Adrenal gland (tissue), 9 donors: ENCODE measurements at regions not wholly inside any gene's neighbourhood (a gene's known extent, or its start where the extent isn't known, plus 50 kb on each side); places are given as distances from the start of the nearest gene placed in this dataset.

Experiments used
- DNase-seq, 7 donors: peaks; one replicate each; pipeline ENCODE4 v3.0.0-alpha.2; 2019 to 2020
- H3K27ac ChIP-seq, 5 donors: fragments of 200-600 bp; sonication (generic) in 4 of 5; 1 replicate in 3 of 5; 2 replicates in 2 of 5; pipeline versions ENCODE4 v1.5.1 to v1.8.0; 2016 to 2020; ENCODE audit warnings: mild to moderate bottlenecking in 1 of 5
- H3K27me3 ChIP-seq: fragments of 200-600 bp; 2 replicates; pipeline ENCODE4 v1.8.0; 2021
- H3K36me3 ChIP-seq, 2 donors: fragments of 200-600 bp; replicated peaks in 1 of 2; 1 replicate in 1 of 2; 2 replicates in 1 of 2; pipeline versions ENCODE4 v1.5.1 to v1.8.0; 2018 to 2022
- H3K4me1 ChIP-seq, 2 donors: fragments of 200-600 bp; replicated peaks in 1 of 2; 1 replicate in 1 of 2; 2 replicates in 1 of 2; pipeline versions ENCODE4 v1.5.1 to v1.8.0; 2018 to 2021
- H3K4me3 ChIP-seq, 4 donors: fragments of 200-600 bp; sonication (generic) in 3 of 4; one replicate each; pipeline ENCODE4 v1.5.1; 2016 to 2018
- H3K9me3 ChIP-seq, 3 donors: fragments of 200-600 bp; sonication (generic) in 1 of 3; replicated peaks in 1 of 3; 1 replicate in 2 of 3; 2 replicates in 1 of 3; pipeline versions ENCODE4 v1.5.1 to v1.8.0; 2016 to 2021
- CTCF ChIP-seq, 6 experiments: fragments of 450-650 bp in 4 of 6; fragments of 200-600 bp in 2 of 6; sonication (generic) in 1 of 6; IDR thresholded peaks; 1 replicate in 5 of 6; 2 replicates in 1 of 6; pipeline versions ENCODE4 v1.5.1 to v1.8.0; 2016 to 2021; ENCODE audit warnings: antibody characterized with exemption in 6 of 6, mild to moderate bottlenecking in 2 of 6, moderate library complexity in 1 of 6
- POLR2A ChIP-seq, 2 donors: fragments of 450-650 bp; IDR thresholded peaks; one replicate each; pipeline ENCODE4 v1.6.1; 2017; ENCODE audit warnings: antibody characterized with exemption in 2 of 2, mild to moderate bottlenecking in 2 of 2, moderate library complexity in 1 of 2
- WGBS, 4 donors: extraction: QIAGEN DNeasy Blood & Tissue Kit in 2 of 4; methylation state at CpG; one replicate each; pipeline versions ENCODE4 v1.1.5 to v1.1.7; 2013 to 2017; 5-methylcytosine and 5-hydroxymethylcytosine counted together
- intact Hi-C, 2 donors: fragments of 100-400 bp; cut with DNase I; formaldehyde crosslinking; loops; one replicate each; pipeline versions ENCODE4 v1.14.1 to v1.15.0; 2022 to 2023
- donor health status: healthy with polysubstance abuse.
- donor health status: Bipolar disorder and iron deficiency.
- donor health status: DM: yes; HTN: yes; CAD: no.
- donor health status: DM: no; HTN: no; CAD: no.
- donor health status: DM: no; HTN: no; CAD: no.

GRCh38 chr4:160887668-160888067 lies 1276.1 kb downstream of the FSTL5 start:
- WGBS, 4 donors, result 74 to 96% (median 75%) methylated on average over 1 of the region's 1 CpG
- intact Hi-C loops, result no loop called here
- H3K4me1 ChIP-seq, result no peaks in the 10 kb centered on the region

GRCh38 chr4:160894128-160894527 lies 1269.7 kb downstream of the FSTL5 start:
- no peak for DNase-seq
- Histone ChIP-seq H3K9me3 (no peaks in the 10 kb centered on the region), H3K27me3 (no peaks in the 10 kb centered on the region), H3K4me3 (no peak overlapping the region), H3K36me3 (no peaks in the 10 kb centered on the region), H3K4me1 (no peaks in the 10 kb centered on the region), H3K27ac (no peak overlapping the region)
- intact Hi-C loops, result no loop called here
- 40 to 50% (median 48%) methylated on average over 2 of the region's 2 CpGs for WGBS, 4 donors
- no peak for TF ChIP-seq POLR2A (IDR thresholded peaks at IDR 0.05)
- no peak for TF ChIP-seq CTCF (IDR thresholded peaks at IDR 0.05)

More at GRCh38 chr4:160887668-160888067, 1276.1 kb downstream of the FSTL5 start:
- H3K27me3 ChIP-seq, result no peaks in the 10 kb centered on the region
- no peak overlapping the region for H3K27ac ChIP-seq
- H3K36me3 ChIP-seq, result no peaks in the 10 kb centered on the region
- H3K9me3 ChIP-seq, result no peaks in the 10 kb centered on the region
- no peak overlapping the region for H3K4me3 ChIP-seq
- no peak for DNase-seq
- no peak for TF ChIP-seq CTCF (IDR thresholded peaks at IDR 0.05)
- no peak for TF ChIP-seq POLR2A (IDR thresholded peaks at IDR 0.05)

- 44 to 58% (median 52%) methylated on average over 3 of the region's 3 CpGs for WGBS, 4 donors
- DNase-seq, result no peak
- intact Hi-C loops, result no loop called here
- TF ChIP-seq POLR2A (IDR thresholded peaks at IDR 0.05) (no peak), CTCF (IDR thresholded peaks at IDR 0.05) (no peak)
- H3K27me3 ChIP-seq, result no peaks in the 10 kb centered on the region
- H3K4me1 ChIP-seq, result no peaks in the 10 kb centered on the region
- H3K9me3 ChIP-seq, result no peaks in the 10 kb centered on the region
- no peaks in the 10 kb centered on the region for H3K36me3 ChIP-seq
- no peak overlapping the region for H3K27ac ChIP-seq
- no peak overlapping the region for H3K4me3 ChIP-seq
These were observed 1269.0 kb downstream of the FSTL5 start for GRCh38 chr4:160894809-160895208.

GRCh38 chr4:160927311-160927710 lies 1236.5 kb downstream of the FSTL5 start:
- TF ChIP-seq POLR2A (IDR thresholded peaks at IDR 0.05) (no peak), CTCF (IDR thresholded peaks at IDR 0.05) (no peak)
- Histone ChIP-seq H3K9me3 (peaks cover 0 to 5% (median 0%) of the 10 kb centered on the region in 3 donors), H3K36me3 (no peaks in the 10 kb centered on the region), H3K27ac (no peak overlapping the region), H3K4me1 (no peaks in the 10 kb centered on the region), H3K4me3 (no peak overlapping the region), H3K27me3 (no peaks in the 10 kb centered on the region)
- DNase-seq, result no peak
- 83 to 90% (median 88%) methylated on average over 1 of the region's 1 CpG for WGBS, 4 donors
- intact Hi-C loops, result no loop called here
